ENCODE measurements at regions not wholly inside any gene's neighbourhood (a gene's known extent, or its start where the extent isn't known, plus 50 kb on each side); places are given as distances from the start of the nearest gene placed in this dataset.
"Not testable (repeated sequence)": the region's sequence is repeated elsewhere in the genome, so short reads cannot be mapped to it uniquely, and the experiment has no call there.

DNA sequence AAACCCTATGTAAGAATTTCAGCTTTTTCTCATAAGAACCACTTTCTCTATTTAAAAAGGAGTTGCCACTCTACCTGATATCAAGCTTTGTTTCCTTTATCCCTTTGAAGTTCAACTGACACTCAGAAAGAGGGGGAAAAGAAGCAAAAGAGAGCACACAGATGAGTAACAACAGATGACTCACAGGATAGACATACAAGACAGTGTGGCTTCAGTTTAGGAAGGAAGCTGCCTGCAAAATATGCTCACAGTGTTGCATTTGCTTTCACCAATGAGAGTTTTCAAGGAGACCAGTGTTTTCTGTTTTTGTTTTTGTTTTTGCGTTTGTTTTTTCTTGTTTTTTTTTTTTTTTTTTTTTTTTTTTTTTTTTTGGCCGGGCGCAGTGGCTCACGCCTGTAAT is 1181.6 kb downstream of the DNAJB9 start:
- no peak for DNase-seq (ENCODE audit: low spot score)

DNA sequence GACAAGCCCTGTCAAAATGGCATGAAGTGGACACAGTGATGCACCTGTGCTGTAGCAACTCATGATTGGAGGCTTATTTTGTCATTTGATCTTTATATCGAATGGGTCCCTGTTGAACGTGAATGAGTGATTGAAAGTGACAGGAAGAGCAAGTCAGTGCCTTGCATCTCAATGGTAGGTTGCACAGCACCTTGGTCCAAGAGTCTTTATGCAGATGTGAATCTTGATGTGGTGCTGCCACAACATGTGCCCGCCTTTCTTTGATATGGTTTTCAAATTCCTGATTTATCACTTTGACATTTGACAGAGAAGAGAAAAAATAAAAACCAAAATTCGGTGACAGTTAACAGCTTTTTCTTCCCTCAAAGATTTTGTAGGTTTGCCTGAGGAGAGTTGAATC is 1182.4 kb downstream of the DNAJB9 start:
- no peak for DNase-seq (ENCODE audit: low spot score)

DNA sequence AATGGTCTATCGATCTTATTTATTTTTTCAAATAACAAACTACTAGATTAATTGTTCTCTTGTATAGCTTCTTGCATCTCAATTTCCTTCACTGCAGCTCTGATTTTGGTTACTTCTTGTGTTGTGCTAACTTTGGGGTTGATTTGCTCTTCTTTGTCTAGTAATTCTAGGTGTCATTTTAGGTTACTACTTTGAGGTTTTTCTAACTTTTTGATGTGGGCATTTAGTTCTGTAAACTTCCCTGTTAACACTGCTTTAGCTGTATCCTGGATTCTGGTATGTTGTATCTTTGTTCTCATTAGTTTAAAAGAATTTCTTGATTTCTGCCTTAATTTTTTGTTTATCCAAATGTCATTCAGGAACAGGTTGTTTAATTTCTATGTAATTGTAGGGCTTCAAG is 1188.0 kb downstream of the DNAJB9 start:
- DNase-seq (ENCODE audit: low spot score), result no peak

DNA sequence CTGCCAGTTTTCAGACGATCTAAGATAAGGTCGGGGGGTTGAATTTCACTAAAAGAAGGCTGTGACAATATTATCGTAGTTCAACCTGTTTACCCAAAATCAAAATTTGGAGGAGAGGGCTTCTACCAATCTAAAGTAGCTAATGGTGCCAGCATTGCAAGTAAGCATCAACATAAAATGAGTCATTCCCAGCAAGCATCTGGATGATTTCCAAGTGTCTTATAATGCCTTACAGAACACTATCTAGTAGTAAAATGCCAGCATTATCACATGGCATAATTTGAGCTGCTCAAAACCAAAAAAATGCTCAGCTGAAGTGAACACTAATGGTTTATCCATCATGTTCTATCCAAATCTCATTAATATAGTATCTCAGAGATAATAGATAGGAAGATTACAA is 1193.9 kb downstream of the DNAJB9 start:
- no peak for DNase-seq (ENCODE audit: low spot score)

DNA sequence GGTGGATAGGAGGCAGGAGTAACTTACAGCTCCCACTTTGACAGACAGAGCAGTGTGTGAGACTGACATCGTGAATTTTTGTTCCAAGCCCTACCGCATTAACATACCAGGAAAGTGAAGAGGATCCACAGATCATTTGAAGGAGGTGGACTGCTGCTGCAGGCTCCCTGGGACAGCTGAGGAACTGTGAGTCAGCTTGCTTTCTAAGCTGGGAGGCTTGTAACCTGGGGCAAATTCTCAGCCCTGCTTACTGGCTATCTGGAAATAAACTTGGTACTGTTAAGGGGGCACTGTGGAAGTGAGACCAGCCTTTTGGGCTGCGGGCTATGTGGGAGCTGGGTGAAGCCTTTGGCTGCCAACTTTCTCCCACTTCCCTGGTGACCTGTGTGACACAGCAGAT is 1202.5 kb downstream of the DNAJB9 start:
- DNase-seq (ENCODE audit: low spot score), result no peak

DNA sequence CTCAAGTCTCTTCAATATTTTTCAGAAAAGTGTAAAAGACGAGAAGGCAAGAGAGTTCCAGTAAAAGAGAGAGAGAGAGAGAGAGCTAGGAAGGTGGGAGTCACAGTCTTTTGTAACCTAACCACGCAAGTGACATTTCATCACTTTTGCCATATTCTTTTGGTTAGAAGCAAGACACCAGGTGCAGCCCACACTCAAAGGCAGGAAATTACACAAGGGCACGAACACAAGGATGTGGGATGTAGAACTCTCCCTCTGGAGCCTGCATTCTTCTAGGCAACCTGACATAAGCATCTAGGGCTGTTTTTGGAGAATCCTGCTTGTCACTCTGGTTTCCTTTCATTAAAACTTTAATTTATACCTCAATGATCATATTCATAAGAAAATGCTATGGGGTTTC is 1213.1 kb downstream of the DNAJB9 start:
- DNase-seq (ENCODE audit: low spot score), result no peak

DNA sequence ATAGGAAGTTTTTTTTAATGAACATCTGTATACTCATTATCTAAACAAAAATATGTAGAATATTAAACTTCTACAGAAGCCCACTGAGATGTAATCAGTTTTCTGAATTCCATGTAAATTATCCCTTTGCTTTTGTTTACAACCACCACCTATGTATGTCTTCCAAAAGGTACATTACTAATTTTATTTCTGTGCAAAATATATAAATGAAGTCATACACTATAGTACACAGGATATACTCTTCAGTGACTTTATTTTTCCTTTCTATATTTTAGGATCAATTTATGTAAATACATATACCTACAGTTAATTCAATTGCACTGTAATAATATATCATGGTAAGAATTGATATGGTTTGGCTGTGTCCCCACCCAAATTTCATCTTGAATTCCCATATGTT is 1236.9 kb downstream of the DNAJB9 start:
- DNase-seq (ENCODE audit: low spot score), result no peak

DNA sequence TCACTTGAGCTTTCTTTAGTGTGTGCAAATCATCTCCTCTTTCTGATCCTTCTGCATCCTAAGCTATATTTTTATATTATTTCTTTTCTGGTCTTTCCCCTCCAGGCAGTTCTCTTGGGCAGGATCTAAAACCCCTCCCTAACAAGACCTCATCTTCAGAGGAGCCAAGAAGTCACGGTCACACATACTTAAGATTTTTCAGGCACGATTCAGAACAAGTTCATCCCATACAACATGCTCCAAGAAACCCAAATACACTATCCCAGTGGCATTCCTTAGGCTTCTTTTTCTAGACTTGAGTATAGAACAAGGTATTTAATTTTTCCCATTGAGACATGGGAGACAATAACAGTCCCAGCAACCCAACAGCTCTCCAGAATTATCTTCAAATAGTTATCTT is 1251.5 kb downstream of the DNAJB9 start:
- no peak for DNase-seq (ENCODE audit: low spot score)

DNA sequence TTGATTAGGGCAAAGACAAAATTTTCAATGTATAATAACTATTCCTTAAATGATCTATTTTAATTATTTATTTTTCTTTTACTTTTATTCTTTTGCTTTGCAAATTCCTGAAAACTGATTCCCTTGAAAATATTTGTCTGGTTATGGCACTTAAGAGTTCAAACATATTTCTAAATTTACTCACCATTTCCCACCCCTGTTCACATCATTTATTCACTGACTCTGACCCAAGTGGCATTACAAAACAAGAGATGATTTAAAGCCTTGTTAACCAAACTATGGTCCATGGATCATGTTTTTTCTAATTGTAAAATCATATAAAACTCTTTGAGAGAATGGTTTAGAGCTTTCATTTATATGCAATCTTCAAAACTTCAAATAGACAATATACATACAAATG is 1256.1 kb upstream of the LRRN3 start:
- no peak for DNase-seq (ENCODE audit: low spot score)

DNA sequence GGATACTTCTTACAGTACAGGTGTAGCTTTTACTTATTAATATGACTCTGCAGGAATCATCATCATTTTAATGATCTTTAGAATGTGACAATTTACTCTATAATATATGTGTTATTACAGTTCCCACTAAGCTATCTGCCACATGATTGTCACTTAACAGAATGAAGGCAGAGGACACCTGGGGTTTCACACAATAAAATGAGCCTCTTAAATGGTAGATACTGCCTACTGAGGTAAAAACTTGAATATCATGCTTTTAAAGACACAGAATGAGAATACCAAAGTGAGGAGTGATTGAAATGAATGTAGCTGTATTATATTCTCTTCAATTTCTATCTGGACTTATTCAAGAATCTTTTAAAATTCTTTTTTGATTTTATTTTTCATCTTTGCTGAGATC is 1255.3 kb upstream of the LRRN3 start:
- no peak for DNase-seq (ENCODE audit: low spot score)

DNA sequence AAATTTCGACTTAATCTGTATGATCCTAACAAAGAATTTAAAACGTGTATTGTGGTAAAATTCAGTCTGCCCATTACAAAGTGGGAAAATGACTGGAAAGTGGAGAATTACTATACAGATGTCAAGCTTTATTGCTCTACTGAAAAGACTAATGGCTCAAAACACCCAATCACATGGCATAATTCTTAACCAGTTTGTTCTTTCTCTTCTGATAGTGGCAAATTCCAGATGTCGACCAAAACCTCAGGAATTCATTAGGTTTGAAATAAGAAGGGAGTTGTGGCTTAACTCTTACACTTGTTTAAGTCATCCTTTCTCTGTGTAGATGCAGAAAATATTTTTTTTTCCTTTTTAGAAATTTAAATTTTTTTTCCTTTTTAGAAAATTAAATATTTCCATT is 1254.9 kb upstream of the LRRN3 start:
- DNase-seq (ENCODE audit: low spot score), result no peak

DNA sequence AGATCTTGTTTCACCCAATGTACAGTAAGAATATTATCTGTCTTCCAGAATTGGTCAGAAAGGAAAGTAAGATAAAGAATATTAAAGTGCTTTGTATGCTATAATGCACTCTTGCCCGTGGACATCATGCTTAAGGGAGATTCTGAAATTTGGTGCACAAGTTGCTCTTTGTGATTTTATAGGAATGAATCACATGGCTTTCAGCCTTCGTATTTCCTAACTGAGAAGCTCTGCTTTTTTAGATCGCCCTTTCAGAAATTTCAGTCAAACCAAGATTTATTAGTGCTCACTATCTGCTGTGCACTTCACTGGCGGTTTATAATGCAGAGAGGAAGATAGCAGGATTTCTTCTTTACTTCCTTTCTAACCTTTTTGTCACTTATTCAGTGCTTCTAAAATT is 1248.5 kb upstream of the LRRN3 start:
- DNase-seq (ENCODE audit: low spot score), result no peak

DNA sequence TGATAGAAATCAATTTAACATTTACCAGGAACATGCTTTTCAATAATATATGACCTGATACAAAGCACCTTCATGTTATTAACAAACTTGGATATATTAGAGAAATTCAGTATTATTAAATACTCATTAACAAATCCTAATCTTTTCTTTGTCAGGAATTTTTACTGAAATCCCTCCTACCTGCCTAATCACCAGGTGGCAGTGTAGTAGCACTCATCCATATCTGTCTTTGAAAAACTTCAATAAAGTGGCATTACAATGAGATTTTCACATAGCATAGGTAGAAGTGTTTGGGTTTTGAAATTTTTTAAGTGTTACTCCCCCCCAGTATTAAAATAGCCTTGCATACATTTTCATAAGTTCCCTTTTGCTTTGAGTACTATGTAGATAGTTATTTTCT is 1246.6 kb upstream of the LRRN3 start:
- DNase-seq (ENCODE audit: low spot score), result no peak

DNA sequence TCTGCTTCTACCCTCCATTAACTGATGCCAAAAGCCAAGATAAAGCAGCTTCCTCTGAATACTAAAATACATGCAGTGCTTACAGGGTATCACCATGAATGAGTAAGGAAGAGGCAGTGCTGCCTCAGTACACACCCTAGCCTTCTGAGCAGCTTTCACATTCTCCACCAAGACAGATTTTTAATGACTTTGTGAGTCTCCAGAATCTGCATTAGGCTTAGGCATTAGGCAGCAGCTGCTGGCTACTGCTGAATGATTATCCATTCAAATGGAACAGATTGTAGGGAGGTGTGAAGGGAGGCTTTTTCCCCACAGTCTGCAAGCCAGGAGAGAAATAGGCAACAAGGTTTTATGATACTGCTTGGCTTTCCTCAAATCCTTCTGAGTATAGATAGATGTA is 1226.7 kb upstream of the LRRN3 start:
- DNase-seq (ENCODE audit: low spot score), result no peak

DNA sequence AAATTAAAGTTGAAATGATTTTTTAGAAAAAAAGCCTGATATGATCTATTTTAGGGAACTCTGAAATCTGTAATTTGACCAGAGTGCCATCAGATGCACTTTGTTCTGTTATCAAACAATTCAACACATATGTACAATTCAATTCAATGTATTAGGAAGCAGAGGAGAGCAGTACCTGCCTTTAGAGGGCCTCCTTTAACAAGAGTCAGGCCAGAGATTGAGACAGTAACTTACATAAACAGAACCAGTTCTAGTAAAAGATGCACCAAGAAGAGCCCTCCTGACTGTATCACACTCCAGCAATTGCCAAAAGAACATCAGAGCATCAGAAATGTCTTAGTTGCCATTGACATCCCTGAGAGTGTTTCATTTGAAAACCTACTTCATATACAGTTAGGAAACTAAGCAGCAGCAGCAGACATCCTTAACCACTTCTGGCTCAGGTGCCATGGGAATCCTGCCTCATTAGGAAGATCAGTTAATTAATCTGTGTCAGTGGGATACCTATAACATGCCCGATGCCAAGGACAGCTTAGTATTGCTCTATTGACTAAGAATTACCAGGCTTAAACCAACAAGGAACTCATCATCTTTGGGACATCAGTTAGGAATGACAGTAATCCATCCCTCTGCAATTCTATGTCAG is 1222.6 kb upstream of the LRRN3 start:
- DNase-seq (ENCODE audit: low spot score), result no peak

DNA sequence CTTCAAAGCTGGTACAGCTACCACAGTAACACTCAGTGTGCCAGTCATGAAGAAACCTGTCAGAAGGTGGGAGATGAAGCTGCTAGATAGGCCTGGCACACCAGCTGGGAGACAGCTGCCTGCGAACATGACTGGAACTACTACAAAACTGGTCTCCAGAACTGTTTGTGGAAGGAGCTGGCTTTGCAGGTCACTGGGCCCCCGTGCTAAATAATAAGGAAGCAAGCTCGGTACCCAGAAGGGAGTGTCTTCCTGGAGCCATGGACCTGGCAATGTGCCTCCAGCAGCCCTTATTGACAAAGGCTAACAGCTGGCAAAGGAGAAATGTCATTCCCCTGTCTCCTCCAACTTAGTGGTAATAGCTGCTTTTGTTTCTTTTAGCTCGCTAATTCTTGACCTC is 1217.6 kb upstream of the LRRN3 start:
- no peak for DNase-seq (ENCODE audit: low spot score)

DNA sequence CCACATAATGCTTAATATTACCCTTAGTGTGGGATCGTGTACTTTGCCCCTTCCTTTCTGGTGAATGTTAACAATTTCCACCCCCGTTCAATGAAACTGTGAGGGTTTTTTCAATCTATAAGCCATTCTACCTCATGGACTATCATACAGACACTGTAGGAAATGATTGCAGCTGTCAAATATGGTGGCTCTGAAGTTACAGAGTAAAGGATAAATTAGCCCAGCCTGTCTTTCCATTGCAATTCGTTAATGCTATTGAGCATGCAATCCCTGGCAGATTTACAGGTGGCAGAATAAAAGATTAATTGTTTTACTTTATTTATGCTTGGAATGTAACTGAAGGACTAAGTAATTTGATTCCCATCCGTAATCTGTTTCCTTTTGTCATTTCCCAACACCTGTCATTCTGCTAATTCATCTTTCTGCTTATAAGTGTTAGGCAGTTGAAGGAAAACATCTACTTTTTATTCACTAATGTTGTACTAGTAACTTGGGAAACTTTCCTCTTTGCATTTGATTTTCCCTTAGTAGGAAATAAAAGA is 1211.6 kb upstream of the LRRN3 start:
- DNase-seq (ENCODE audit: low spot score), result no peak

DNA sequence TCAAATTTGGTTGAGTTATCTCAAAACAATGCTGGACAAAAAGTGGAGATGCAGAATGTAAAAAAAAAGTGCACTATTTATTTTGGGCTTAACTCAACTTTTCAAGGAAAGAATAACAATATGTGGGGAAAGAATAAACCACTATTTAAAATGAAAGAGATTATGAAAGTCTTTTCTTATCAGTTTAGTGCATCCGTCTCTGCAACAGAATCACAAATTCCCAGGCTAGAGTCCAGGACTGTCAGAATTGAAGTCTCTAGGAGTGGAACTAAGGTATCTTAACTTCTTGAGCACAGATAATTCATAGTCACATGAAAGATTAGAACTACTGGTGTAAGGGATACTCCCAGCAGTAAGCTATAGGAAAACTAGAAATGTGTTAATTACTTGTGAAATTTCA is 1200.3 kb upstream of the LRRN3 start:
- DNase-seq (ENCODE audit: low spot score), result no peak

DNA sequence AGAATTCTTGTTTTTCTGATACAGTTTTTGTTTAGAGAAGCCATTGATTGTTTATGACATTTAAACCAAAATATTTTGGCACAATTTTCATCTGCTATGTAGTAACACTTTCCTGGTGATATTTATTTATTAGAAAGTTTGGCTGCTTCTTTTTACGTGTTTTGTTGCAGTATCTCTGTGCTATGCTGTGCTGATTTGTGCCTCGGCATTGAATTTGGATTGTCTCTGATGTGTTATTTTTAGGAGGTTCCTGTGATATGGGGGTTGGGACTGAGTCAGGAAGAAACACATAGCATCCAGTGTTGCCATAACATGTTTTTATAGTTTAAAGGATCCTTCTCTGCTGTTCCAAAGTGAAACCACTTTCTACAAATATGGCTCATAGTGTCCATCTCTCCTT is 1197.7 kb upstream of the LRRN3 start:
- no peak for DNase-seq (ENCODE audit: low spot score)

DNA sequence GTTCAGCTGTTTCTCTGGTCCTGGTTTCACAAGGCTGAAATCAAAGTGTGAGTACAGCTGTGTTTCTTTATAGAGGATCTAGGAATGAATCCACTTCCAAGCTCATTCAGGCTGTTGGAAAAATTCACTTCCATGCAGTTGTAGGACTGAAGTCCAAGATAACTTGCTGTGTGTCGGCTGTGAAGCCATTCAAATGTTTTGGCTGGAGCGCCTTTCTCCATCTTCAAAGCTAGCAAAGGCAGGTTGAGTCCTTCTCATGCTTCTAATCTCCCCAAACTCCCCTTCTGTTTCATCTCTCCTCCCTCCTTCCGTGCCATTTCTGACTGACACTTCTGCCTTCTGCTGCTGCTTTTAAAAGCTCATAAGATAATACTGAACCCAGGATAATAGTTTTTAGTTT is 1195.4 kb upstream of the LRRN3 start:
- DNase-seq (ENCODE audit: low spot score), result no peak

DNA sequence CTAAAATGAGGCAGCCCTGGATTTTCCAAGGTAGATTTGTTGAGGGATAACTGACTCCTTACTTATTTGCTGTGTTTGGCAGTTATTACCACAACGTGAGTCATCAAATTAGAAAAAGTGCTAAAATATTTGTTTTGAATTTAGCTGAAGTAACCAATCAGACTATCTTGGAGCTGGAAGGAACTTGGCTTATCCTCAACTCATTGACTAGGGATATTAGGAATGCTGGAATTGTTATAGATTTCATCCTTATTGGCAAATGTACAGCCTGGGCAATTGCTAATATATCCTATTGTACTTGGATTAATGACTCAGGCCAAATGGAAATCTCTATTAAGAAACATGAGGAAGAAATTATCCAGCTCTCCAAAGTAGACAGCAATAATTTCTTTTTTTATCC is 1189.0 kb upstream of the LRRN3 start:
- DNase-seq (ENCODE audit: low spot score), result no peak

DNA sequence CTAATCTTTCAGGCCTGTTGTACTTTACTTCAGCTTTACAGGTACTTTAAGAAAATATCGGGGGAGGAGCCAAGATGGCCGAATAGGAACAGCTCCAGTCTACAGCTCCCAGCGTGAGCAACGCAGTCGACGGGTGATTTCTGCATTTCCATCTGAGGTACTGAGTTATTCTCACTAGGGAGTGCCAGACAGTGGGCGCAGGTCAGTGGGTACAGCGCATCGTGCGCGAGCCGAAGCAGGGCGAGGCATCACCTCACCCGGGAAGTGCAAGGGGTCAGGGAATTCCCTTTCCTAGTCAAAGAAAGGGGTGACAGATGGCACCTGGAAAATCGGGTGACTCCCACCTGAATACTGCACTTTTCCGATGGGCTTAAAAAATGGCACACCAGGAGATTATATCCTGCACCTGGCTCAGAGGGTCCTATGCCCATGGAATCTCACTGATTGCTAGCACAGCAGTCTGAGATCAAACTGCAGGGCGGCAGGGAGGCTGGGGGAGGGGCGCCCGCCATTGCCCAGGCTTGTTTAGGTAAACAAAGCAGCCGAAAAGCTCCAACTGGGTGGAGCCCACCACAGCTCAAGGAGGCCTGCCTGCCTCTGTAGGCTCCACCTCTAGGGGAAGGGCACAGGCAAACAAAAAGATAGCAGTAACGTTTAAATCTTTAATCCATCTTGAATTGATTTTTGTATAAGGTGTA is 1185.4 kb upstream of the LRRN3 start:
- DNase-seq (ENCODE audit: low spot score), result not testable (repeated sequence)

DNA sequence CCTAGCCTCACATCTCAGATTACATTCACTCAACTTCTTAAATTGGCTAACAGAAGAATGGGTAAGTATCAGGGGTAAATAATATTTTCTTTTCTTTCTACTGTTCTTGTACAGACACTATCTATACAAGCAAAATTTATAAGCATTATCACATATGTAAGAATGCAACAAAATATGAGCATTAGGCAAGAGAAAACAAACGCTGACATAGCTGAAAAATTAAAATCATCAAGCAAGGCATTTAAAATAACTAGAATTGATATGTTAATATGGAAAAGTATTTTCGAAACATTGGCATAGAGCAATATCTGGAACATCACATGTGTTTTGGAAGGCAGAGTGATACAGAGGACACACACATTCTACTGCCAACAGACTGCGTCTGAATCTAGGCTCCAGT is 1175.3 kb upstream of the LRRN3 start:
- no peak for DNase-seq (ENCODE audit: low spot score)

DNA sequence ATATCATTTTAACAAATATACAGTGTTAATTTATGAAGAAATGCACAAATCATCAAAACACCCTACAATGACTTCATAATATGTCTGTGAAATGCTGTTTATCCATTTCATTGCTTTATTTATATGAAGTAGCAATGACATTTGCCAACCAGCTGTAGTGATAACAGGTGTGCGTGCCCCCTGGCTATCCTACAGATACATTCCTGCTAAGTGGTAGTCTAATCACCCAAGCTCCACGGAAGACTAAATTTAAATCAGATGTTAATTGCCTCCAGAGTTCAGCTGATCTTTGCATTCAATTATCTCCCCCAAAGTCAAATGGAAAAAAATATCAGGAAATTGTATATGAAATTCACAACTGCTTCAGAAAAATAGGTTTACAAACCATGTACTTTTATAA is 1164.2 kb upstream of the LRRN3 start:
- no peak for DNase-seq (ENCODE audit: low spot score)
